Activated CD4-positive, alpha-beta T cell treated with anti-CD3 and anti-CD28 coated beads, Interleukin-2, Interleukin-4, amounts not matched to agents 100 ng/mL and 50 ng/mL, durations not matched to agents 16 hours and 8 hours (primary cell): ENCODE measurements at regions not wholly inside any gene's neighbourhood (a gene's known extent, or its start where the extent isn't known, plus 50 kb on each side); places are given as distances from the start of the nearest gene placed in this dataset.

Source experiments
- DNase-seq: peaks from one replicate; pipeline ENCODE4 v3.0.0-alpha.2; 2020; ENCODE audit warnings: low spot score

- DNase-seq, result no peak
Measured at GRCh38 chr1:218938259-218938658, 235.4 kb upstream of the LYPLAL1 start.

GRCh38 chr1:218939095-218939494, 234.6 kb upstream of the LYPLAL1 start:
- DNase-seq, result no peak

GRCh38 chr1:218942431-218942830, 231.2 kb upstream of the LYPLAL1 start:
- no peak for DNase-seq

DNA sequence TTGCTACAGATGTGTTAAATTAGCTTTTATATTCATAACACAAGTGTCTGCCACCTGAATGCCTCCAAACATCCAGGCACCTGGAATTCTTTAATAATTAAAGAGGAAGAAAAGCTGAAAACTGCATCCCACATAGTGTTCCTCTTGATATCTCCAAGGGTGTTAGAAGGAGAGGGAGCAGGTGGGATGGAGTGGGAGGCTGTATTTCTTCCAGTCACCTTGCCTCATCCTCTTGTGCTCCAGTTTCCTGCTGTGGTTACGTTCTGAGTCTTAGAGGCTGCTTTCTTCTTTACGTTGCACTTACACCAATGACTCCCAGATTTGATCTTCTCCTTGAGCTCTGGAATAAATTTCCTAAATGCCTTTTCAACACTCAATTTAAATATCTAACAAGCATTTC, 230.3 kb upstream of the LYPLAL1 start:
- no peak for DNase-seq

- DNase-seq, result no peak
Measured at GRCh38 chr1:218945050-218945449, 228.6 kb upstream of the LYPLAL1 start.

DNA sequence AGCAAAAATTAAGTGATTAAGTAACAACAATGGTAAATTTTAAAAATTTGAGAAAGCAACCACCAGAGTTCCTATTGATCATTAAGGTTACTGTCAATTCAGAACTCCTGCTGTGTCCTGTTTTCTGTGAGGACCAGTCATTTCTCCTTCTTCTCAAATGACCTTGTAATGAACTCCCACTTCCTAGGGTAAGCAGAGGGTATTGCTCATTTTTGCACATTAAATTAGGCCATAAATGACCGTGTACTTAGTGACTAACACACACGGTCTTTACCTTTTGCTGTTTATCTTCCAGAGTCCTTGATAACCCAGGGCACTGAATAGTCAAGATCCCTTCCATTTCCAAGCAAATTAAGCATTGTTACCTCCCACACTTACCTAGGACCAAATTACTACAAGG, 227.5 kb upstream of the LYPLAL1 start:
- no peak for DNase-seq

GRCh38 chr1:218948446-218948845, 225.2 kb upstream of the LYPLAL1 start:
- no peak for DNase-seq

- DNase-seq, result no peak
Measured at GRCh38 chr1:218953386-218953785, 220.3 kb upstream of the LYPLAL1 start.

DNA sequence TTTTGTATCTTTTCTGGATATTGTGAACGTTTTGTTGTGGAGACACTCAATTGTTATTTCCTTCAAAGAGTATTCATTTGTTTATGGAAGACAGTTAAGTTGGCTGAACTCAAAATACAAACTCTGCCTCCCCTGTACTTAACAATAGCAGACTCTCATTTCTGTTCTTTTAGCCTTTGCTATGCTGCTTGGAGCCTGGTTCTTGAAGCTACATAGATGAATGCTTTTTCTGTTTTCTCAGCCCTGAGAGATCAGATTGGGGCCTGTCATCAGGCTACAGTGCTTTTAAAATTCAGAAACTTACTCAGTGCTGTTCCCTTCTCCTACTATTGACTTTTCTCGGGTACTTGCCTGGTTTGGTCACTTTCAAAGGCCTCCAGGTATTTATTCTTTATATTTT, 215.7 kb upstream of the LYPLAL1 start:
- DNase-seq, result no peak

DNA sequence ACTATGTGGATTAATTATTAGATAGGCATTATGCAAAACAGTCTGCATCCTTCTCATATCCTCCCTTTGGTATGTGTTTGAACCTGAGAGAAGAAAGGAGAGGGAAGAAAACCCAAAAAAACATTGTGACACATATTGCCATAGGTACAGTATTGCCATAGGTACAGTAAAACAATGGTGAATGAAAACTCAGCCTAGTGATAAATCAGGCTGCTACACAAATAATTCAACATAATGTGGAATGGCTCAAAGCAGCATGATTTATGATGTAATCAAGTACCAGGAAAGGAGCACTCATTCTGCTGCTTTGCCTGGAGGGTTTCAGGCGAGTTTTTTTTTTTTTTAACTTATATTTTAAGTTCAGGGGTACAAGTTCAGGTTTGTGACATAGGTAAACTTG, 213.9 kb upstream of the LYPLAL1 start:
- no peak for DNase-seq

DNA sequence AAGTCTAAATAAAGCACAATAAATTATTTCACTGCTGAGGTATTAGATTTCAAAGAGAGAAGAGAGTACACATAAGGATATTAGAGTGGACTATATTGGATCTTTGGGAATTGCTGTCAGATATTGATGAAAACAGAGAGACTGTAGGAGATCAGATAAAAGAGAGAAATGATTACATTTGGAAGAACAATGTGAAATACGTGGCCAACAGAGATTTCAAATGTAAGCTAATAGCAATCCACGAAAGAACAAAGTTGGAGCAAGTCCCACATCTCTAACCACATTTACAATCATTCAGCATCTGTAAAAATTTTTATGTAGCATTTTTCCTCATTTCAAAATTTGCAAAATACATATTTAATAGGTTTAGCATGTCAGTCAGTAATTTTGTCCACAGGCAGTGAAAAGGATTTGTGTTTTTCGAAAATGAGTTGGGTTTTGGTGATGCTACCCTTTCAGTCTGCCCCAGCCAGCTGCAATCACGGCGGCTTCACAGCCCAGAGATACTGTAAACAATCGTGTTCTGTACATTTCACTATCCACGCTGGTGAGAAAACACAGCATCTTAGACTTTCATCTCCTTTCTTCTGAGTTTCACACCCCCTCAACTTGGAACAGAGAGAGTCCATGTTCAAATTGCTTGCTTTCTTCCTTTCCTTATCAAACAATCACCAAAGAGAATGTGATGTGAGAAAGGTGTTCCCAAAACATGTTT, 209.1 kb upstream of the LYPLAL1 start:
- DNase-seq, result no peak

GRCh38 chr1:218965821-218966220, 207.9 kb upstream of the LYPLAL1 start:
- no peak for DNase-seq

GRCh38 chr1:218967254-218967653, 206.4 kb upstream of the LYPLAL1 start:
- no peak for DNase-seq

GRCh38 chr1:218967836-218968235, 205.8 kb upstream of the LYPLAL1 start:
- no peak for DNase-seq

GRCh38 chr1:218969006-218969405, 204.7 kb upstream of the LYPLAL1 start:
- no peak for DNase-seq

GRCh38 chr1:218970397-218970990, 203.2 kb upstream of the LYPLAL1 start:
- DNase-seq, result no peak

- DNase-seq, result no peak
Measured at GRCh38 chr1:218971156-218971555, 202.5 kb upstream of the LYPLAL1 start.

DNA sequence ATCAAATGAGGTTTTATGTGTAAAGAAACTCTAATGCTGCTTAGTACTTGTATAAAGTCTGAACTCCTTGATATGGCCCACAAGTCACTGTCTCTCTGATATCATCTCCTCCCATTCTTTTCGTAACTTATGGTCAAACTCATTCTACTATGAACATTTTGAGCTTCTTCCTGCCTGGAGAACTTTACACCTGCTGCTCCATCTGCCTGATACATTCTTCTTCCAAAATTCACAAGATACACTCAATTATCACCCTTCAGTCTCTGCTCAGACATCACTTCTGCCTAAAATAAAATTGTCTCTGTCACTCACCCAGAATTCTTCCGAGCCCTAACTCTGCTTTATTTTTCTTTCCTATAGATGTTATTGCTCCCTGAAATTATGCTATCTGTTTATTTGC, 192.8 kb upstream of the LYPLAL1 start:
- no peak for DNase-seq

GRCh38 chr1:218982482-218982881, 191.2 kb upstream of the LYPLAL1 start:
- DNase-seq, result no peak

DNA sequence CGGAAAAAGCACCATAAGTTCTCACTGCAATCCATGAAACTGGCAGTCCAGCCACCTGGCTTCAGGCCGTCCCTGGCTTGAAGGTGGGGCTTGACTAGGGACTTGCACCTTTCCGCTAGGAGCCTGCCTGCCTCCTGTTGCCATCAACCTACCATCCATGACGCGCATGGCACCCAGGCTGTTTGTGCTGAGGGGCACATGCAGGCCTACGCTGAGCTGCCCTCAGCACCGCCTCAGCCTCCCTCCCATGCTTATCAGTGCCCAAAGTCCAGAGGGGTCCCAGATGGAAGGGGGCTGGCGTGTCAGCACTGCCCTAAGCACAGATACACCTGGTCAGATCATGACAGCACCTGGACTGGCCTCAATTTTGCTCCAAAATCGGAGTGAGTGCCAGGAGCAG, 190.2 kb upstream of the LYPLAL1 start:
- DNase-seq, result no peak

- no peak for DNase-seq
Measured at GRCh38 chr1:218983848-218984247, 189.8 kb upstream of the LYPLAL1 start.

DNA sequence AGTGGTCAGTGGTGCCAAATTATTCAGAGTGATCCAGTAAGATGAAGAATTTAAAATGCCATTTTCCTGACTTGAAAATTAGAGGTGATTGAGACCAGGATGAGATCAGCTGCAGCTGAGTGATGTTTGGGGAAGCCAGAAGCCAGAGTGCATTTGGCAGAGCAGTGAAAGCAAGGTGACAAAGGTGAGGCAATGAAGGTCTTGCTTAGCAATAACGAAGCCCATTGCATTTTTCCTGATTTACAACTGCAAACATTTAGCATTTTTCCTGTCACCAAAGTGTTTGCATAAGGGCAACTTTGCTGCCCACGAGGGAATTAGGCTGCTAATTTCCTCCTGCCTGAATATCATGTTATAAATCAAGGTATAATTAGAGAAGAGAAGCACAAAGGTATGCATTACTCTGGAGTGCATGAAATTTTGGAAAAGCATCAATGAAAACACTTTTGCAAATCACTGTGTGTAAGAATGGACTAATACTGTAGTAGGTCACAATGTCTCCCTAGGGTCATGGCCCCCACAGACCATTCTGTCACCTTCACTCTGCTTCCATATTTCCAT, 188.2 kb upstream of the LYPLAL1 start:
- DNase-seq, result no peak

GRCh38 chr1:218986816-218987215, 186.9 kb upstream of the LYPLAL1 start:
- no peak for DNase-seq

GRCh38 chr1:218990019-218990418, 183.7 kb upstream of the LYPLAL1 start:
- DNase-seq, result no peak
